ENCODE measurements at regions not wholly inside any gene's neighbourhood (a gene's known extent, or its start where the extent isn't known, plus 50 kb on each side); places are given as distances from the start of the nearest gene placed in this dataset.

DNA sequence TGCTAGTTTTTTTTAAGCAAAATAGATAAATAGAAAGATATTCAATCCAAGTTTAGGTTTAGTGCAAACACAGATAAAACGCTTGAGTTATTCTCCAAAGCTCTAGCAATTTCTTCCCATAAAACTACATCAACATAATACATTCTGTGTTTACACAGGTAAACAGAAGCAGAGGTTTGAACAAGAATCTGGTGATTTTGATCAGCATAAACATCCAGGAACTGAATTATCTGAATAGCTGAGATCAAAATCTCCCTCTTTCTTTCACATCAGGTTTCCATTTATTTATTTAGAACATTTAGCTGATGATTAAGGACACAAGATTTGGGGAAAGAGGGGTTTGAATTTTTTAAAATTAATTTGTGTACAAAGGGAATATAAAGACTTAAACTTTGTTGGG lies 1564.6 kb downstream of the MRPL39 start:
- ATAC-seq, result no peak
- Histone ChIP-seq H3K27ac (no peak overlapping the region), H3K27me3 (no peaks in the 10 kb centered on the region), H3K4me3 (no peak overlapping the region), H3K9me3 (no peaks in the 10 kb centered on the region), H3K4me1 (peaks cover 0 to 10% (median 0%) of the 10 kb centered on the region in 3 donors), H3K36me3 (no peaks in the 10 kb centered on the region)
- TF ChIP-seq POLR2A (IDR thresholded peaks at IDR 0.05) (no peak), POLR2AphosphoS5 (IDR thresholded peaks at IDR 0.05) (no peak), EP300 (IDR thresholded peaks at IDR 0.05) (no peak)
- TF ChIP-seq, protein P1, sequence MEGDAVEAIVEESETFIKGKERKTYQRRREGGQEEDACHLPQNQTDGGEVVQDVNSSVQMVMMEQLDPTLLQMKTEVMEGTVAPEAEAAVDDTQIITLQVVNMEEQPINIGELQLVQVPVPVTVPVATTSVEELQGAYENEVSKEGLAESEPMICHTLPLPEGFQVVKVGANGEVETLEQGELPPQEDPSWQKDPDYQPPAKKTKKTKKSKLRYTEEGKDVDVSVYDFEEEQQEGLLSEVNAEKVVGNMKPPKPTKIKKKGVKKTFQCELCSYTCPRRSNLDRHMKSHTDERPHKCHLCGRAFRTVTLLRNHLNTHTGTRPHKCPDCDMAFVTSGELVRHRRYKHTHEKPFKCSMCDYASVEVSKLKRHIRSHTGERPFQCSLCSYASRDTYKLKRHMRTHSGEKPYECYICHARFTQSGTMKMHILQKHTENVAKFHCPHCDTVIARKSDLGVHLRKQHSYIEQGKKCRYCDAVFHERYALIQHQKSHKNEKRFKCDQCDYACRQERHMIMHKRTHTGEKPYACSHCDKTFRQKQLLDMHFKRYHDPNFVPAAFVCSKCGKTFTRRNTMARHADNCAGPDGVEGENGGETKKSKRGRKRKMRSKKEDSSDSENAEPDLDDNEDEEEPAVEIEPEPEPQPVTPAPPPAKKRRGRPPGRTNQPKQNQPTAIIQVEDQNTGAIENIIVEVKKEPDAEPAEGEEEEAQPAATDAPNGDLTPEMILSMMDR (IDR thresholded peaks at IDR 0.05), result no peak
- WGBS, 2 donors (ENCODE audit: low coverage in 1 of 2), result 72 to 86% methylated on average over 1 of the region's 1 CpG

DNA sequence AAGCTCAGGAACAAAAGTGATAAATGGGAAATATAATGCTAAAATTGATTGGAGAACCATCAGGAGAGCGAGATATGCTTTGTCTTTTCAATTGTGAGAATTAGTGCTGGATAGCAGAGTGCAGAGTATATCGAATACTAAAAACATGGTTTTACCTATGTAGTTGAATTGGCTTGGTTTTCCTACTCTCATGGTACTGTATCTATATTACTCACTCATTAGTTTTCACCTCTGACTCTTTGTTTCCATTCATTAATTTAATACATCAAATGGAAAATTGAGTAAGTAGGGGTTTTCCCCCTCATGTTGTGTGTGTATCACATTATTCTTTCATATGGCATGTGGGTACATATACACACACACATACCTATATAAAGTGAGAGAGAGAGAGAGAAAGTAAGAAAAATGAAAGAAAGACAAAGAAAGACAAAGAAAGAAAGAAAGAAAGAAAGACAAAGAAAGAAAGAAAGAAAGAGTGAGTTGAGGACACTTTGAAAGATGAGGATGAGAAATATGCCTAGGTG lies 1574.5 kb downstream of the MRPL39 start:
- H3K36me3 ChIP-seq, result no peaks in the 10 kb centered on the region
- no peaks in the 10 kb centered on the region for H3K27me3 ChIP-seq
- no peak for ATAC-seq
- no peaks in the 10 kb centered on the region for H3K4me1 ChIP-seq
- no peak overlapping the region for H3K27ac ChIP-seq
- WGBS, 2 donors (ENCODE audit: low coverage in 1 of 2), result 40 to 50% methylated on average over 2 of the region's 2 CpGs
- TF ChIP-seq EP300 (IDR thresholded peaks at IDR 0.05), result no peak
- TF ChIP-seq, protein P1 (IDR thresholded peaks at IDR 0.05), result no peak
- no peak for TF ChIP-seq POLR2AphosphoS5 (IDR thresholded peaks at IDR 0.05)
- no peak for TF ChIP-seq POLR2A (IDR thresholded peaks at IDR 0.05)
- no peak overlapping the region for H3K4me3 ChIP-seq
- H3K9me3 ChIP-seq, result peaks cover 0 to 18% (median 0%) of the 10 kb centered on the region in 3 donors

DNA sequence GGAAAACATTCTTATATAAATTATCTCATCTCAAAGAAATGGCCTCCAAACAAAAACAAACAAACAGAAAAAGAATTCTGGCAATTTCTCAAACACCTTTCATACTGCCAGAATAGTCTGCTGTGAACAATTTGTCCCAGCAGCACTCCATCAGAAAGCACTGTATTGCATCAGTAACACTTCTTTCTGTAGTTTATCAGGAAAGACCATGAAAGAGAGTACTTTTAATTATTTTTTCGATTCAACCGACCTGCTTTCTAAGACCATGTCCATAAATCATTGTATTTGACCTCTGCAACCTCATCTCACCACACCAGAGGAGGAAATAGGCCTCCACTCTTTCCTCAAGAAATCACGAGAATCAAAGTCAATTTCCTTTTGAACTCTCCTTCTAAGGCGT lies 1579.9 kb downstream of the MRPL39 start:
- Histone ChIP-seq H3K27me3 (no peaks in the 10 kb centered on the region), H3K36me3 (no peaks in the 10 kb centered on the region), H3K4me1 (peaks cover 0 to 14% (median 0%) of the 10 kb centered on the region in 3 donors), H3K27ac (no peak overlapping the region), H3K9me3 (no peaks in the 10 kb centered on the region), H3K4me3 (no peak overlapping the region)
- 13 to 52% methylated on average over 4 of the region's 4 CpGs for WGBS, 2 donors (ENCODE audit: low coverage in 1 of 2)
- ATAC-seq, result no peak
- no peak for TF ChIP-seq POLR2A (IDR thresholded peaks at IDR 0.05)
- TF ChIP-seq POLR2AphosphoS5 (IDR thresholded peaks at IDR 0.05), result no peak
- no peak for TF ChIP-seq EP300 (IDR thresholded peaks at IDR 0.05)
- TF ChIP-seq, protein P1 (IDR thresholded peaks at IDR 0.05), result no peak

DNA sequence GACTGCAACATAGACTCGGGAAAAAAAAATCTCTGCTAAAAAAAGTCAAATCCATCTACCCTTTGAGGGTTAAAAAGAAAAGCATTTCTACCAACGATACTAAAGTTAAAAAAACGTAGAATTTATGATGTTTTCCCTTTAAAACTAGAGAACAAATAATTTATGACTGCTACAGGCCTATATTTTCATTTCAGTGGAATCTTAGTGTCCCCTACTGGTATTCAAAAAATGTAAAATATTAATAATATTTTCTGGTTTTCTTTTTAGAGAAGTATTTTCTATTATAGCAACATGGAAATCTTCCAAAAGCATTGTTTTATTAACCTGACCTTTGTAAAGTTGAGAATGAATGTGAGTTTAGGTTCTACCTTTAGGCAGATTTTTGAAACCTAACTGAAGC lies 1582.2 kb downstream of the MRPL39 start:
- H3K36me3 ChIP-seq, result no peaks in the 10 kb centered on the region
- peaks cover 0 to 14% (median 0%) of the 10 kb centered on the region in 3 donors for H3K4me1 ChIP-seq
- H3K4me3 ChIP-seq, result no peak overlapping the region
- TF ChIP-seq EP300 (IDR thresholded peaks at IDR 0.05) (no peak), POLR2AphosphoS5 (IDR thresholded peaks at IDR 0.05) (no peak), POLR2A (IDR thresholded peaks at IDR 0.05) (no peak)
- TF ChIP-seq, protein P1 (IDR thresholded peaks at IDR 0.05), result no peak
- H3K9me3 ChIP-seq, result no peaks in the 10 kb centered on the region
- H3K27ac ChIP-seq, result no peak overlapping the region
- no peaks in the 10 kb centered on the region for H3K27me3 ChIP-seq
- ATAC-seq, result no peak
- 4 to 15% methylated on average over 3 of the region's 3 CpGs for WGBS, 2 donors (ENCODE audit: low coverage in 1 of 2)

DNA sequence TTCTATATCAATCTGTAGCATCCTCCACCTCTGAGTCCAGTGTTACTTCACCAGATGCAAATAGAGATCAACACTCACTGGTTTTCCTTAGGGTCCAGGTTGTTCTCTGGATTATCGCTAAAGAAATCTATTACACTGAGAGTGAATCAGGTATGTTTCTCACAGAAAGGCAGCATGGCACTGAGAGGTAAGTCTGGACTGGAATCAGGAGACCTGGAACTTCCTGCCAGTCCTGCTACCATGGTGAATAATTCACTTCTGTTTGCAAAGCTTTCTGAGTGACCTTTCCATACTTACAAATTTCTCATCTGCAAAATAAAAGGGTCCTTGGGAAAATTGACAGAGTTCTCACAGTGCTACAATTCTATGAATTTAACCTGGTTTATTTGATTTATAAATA lies 1583.3 kb downstream of the MRPL39 start:
- Histone ChIP-seq H3K9me3 (no peaks in the 10 kb centered on the region), H3K27me3 (no peaks in the 10 kb centered on the region), H3K4me3 (no peak overlapping the region), H3K4me1 (peaks cover 0 to 14% (median 0%) of the 10 kb centered on the region in 3 donors), H3K27ac (no peak overlapping the region), H3K36me3 (no peaks in the 10 kb centered on the region)
- no peak for TF ChIP-seq POLR2AphosphoS5 (IDR thresholded peaks at IDR 0.05)
- TF ChIP-seq POLR2A (IDR thresholded peaks at IDR 0.05), result no peak
- TF ChIP-seq, protein P1 (IDR thresholded peaks at IDR 0.05), result no peak
- no peak for TF ChIP-seq EP300 (IDR thresholded peaks at IDR 0.05)
- 86% methylated on average over 1 of the region's 1 CpG; no CpG with 5 or more reads in 1 of the 2 donors for WGBS, 2 donors (ENCODE audit: low coverage in 1 of 2)
- no peak for ATAC-seq
